K562 (cell line): ENCODE measurements at regions not wholly inside any gene's neighbourhood (a gene's known extent, or its start where the extent isn't known, plus 50 kb on each side); places are given as distances from the start of the nearest gene placed in this dataset.
"Not testable (repeated sequence)": the region's sequence is repeated elsewhere in the genome, so short reads cannot be mapped to it uniquely, and the experiment has no call there.

Source experiments
- ASH1L ChIP-seq: fragments of 450-650 bp; IDR thresholded peaks from 2 replicates; pipeline ENCODE4 v1.6.1; 2018; ENCODE audit warnings: borderline replicate concordance, mild to moderate bottlenecking, low read depth; ENCODE audit not compliant: partially characterized antibody
- ATF1 ChIP-seq, 2 experiments: fragments of 450-650 bp in 1 of 2; IDR thresholded peaks; 2 replicates each; pipeline ENCODE4 v1.6.1; 2016; ENCODE audit warnings: missing compliant biosample characterization in 1 of 2, missing genetic modification characterization in 1 of 2
- CEBPG ChIP-seq, 3 experiments: fragments of 200-800 bp in 1 of 3; sonication (Bioruptor generic) in 1 of 3; sonication (generic) in 1 of 3; formaldehyde crosslinking in 1 of 3; IDR thresholded peaks in 2 of 3; conservative IDR thresholded peaks in 1 of 3; 2 replicates each; pipeline versions ENCODE4 v1.6.1 to v1.8.0; 2016 to 2022; ENCODE audit warnings: missing compliant biosample characterization in 2 of 3, missing genetic modification characterization in 2 of 3, mild to moderate bottlenecking in 1 of 3, missing genetic modification reagents in 1 of 3
- CREM ChIP-seq: IDR thresholded peaks from 2 replicates; pipeline ENCODE4 v1.6.1; 2014; ENCODE audit warnings: antibody characterized with exemption, low read depth
- E2F8 ChIP-seq: fragments of 450-650 bp; IDR thresholded peaks from 2 replicates; pipeline ENCODE4 v1.7.1; 2018; ENCODE audit warnings: mild to moderate bottlenecking, low read depth; ENCODE audit not compliant: partially characterized antibody
- ELF1 ChIP-seq: fragments of 200-800 bp; sonication (Bioruptor generic); IDR thresholded peaks from 2 replicates; pipeline ENCODE4 v1.6.1; 2016; ENCODE audit warnings: missing genetic modification characterization, missing compliant biosample characterization
- ETV1 ChIP-seq: fragments of 450-650 bp; conservative IDR thresholded peaks from 2 replicates; pipeline ENCODE4 v1.6.1; 2016; ENCODE audit warnings: missing genetic modification characterization, control low read depth, low read depth, missing compliant biosample characterization
- FOXK2 ChIP-seq, 2 experiments: fragments of 450-650 bp; IDR thresholded peaks in 1 of 2; conservative IDR thresholded peaks in 1 of 2; 2 replicates each; pipeline ENCODE4 v1.6.1; 2016; ENCODE audit warnings: low read depth in 2 of 2, mild to moderate bottlenecking in 1 of 2
- GABPA ChIP-seq: fragments of 200-800 bp; sonication (Bioruptor generic); conservative IDR thresholded peaks from 2 replicates; pipeline ENCODE4 v1.6.1; 2016; ENCODE audit warnings: low read depth, missing genetic modification characterization, missing compliant biosample characterization
- GABPB1 ChIP-seq: sonication (generic); formaldehyde crosslinking; IDR thresholded peaks from 2 replicates; pipeline ENCODE4 v1.8.0; 2022; ENCODE audit warnings: mild to moderate bottlenecking, missing genetic modification reagents
- MNT ChIP-seq, 2 experiments: fragments of 450-650 bp; conservative IDR thresholded peaks; 2 replicates each; pipeline ENCODE4 v1.6.1; 2017; ENCODE audit warnings: mild to moderate bottlenecking in 2 of 2, moderate library complexity in 2 of 2
- MTA2 ChIP-seq: fragments of 450-650 bp; IDR thresholded peaks from 2 replicates; pipeline ENCODE4 v1.6.1; 2016; ENCODE audit warnings: low read depth
- NR2C1 ChIP-seq, 2 experiments: fragments of 450-650 bp; IDR thresholded peaks; 2 replicates each; pipeline ENCODE4 v1.6.1; 2017; ENCODE audit warnings: mild to moderate bottlenecking in 2 of 2, antibody characterized with exemption in 1 of 2, inconsistent platforms in 1 of 2, missing compliant biosample characterization in 1 of 2, missing genetic modification characterization in 1 of 2
- SIX5 ChIP-seq, 2 experiments: IDR thresholded peaks; 2 replicates each; pipeline ENCODE4 v1.6.1; 2011; ENCODE audit warnings: low read length in 2 of 2, borderline replicate concordance in 1 of 2, low read depth in 1 of 2, mild to moderate bottlenecking in 1 of 2, moderate library complexity in 1 of 2; ENCODE audit not compliant: insufficient read depth in 1 of 2
- SP1 ChIP-seq: sonication (generic); formaldehyde crosslinking; IDR thresholded peaks from 2 replicates; pipeline ENCODE4 v1.8.1; 2022; ENCODE audit warnings: mild to moderate bottlenecking, missing genetic modification reagents
- ZBTB11 ChIP-seq, 3 experiments: fragments of 200-800 bp in 1 of 3; fragments of 250-450 bp in 1 of 3; fragments of 450-650 bp in 1 of 3; sonication (Bioruptor Pico) in 1 of 3; sonication (Bioruptor generic) in 1 of 3; formaldehyde crosslinking in 1 of 3; IDR thresholded peaks; 2 replicates each; pipeline versions ENCODE4 v1.6.1 to v1.8.0; 2016 to 2022; ENCODE audit warnings: mild to moderate bottlenecking in 2 of 3, missing genetic modification characterization in 2 of 3, missing compliant biosample characterization in 1 of 3, moderate library complexity in 1 of 3

DNA sequence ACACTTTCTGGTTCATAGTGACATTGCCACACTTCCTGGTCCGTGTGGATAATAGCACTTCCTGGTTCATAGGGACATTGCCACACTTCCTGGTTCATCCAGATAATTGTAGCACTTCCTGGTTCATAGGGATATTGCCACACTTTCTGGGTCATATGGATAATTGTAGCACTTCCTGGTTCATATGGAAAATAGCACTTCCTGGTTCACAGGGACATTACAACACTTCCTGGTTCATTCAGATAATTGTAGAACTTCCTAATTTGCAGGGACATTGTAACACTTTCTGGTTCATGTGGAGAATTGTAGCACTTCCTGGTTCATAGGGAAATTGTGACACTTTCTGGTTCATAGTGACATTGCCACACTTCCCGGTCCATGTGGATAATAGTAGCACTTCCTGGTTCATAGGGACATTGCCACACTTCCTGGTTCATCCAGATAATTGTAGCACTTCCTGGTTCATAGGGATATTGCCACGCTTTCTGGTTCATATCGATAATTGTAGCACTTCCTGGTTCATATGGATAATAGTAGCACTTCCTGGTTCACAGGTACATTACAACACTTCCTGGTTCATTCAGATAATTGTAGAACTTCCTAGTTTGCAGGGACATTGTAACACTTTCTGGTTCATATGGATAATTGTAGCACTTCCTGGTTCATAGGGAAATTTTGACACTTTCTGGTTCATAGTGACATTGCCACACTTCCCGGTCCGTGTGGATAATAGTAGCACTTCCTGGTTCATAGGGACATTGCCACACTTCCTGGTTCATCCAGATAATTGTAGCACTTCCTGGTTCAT is 60.0 kb upstream of the CD99 start (continued):
- TF ChIP-seq GABPB1 (CRISPR knock-in tag) (peak; percentile 82; the same call in 1 of the 2 replicates), ELF1 (tag) (peak; percentile 83), ETV1 (peak; percentile 54), GABPA (tag) (peak; percentile 80), CEBPG (CRISPR knock-in tag; IDR thresholded peaks at IDR 0.05) (peak; percentile 74), CEBPG (tag; conservative IDR thresholded peaks at IDR 0.05 in 1 of 2, IDR thresholded peaks at IDR 0.05 in 1 of 2) (peak; percentile 69 to 85), CREM (peak; percentile 11; the same call in 1 of the 2 replicates), MNT (conservative IDR thresholded peaks at IDR 0.05) (peak in 1 of 2 experiments; percentile 8; a peak in 1 of 4 replicates), E2F8 (peak; percentile 94), SIX5 (IDR thresholded peaks at IDR 0.05; ENCODE audit: borderline replicate concordance in 1 of 2, insufficient read depth in 1 of 2, low read depth in 1 of 2, low read length in 2 of 2) (peak; percentile 39 to 49; a peak in 2 of 4 replicates), MTA2 (peak; percentile 81), ASH1L (peak; percentile 79), SP1 (0 out of 2 replicates have a peak, but pooled peaks have one; percentile 3), FOXK2 (conservative IDR thresholded peaks at IDR 0.05 in 1 of 2, IDR thresholded peaks at IDR 0.05 in 1 of 2; ENCODE audit: low read depth in 2 of 2) (peak; percentile 45 to 72), ATF1 (tag; IDR thresholded peaks at IDR 0.05) (0 out of 2 replicates have a peak, but pooled peaks have one; percentile 10), NR2C1 (IDR thresholded peaks at IDR 0.05) (peak; percentile 99), NR2C1 (tag; IDR thresholded peaks at IDR 0.05) (peak; percentile 100), ZBTB11 (CRISPR knock-in tag; IDR thresholded peaks at IDR 0.05) (peak in 2 of 3 experiments; percentile 44 to 93; a peak in 3 of 6 replicates)
- TF ChIP-seq ATF1 (CRISPR knock-in tag; IDR thresholded peaks at IDR 0.05): not testable (repeated sequence)
